ENCODE measurements at regions not wholly inside any gene's neighbourhood (a gene's known extent, or its start where the extent isn't known, plus 50 kb on each side); places are given as distances from the start of the nearest gene placed in this dataset.

DNA sequence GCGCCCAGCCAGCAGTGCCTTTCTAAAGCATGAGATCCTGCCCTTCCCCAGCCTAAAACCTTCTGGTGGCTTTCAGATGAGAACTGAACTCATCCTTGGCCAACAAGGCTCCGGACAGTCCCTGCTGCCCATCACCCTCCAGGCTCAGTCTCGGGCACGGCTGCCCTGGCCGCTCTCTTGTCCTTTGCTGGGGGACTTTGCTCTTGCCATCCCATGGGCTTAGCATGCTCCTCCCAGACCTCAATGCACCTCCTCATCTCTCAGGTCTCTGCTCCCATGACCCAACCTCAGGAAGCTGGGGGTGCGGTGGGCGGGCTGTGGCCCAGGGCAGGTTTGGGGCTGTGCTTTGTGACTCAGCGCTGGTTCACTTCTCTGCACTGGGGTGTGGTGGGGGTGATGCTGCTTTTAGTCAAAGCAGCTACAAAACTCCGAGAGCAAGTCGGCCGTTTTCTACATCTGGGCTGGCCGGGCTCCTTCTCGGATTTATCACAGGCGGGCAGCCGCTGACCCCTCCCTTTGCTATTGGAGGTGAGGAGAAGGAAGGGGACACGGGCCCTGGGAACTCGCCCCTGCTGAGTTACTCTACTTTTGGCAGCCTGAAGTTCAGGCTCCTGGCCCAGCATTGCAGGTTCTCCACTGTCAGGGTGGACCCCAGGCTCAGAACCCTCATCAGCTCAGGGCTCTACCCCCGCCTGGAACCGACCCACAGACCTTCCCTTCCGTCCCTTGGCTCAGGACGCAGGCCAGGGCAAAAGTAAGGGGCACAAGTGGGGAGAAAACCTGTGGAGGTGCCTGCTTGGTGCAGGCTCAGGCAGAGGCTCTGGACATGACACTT lies 90.6 kb upstream of the TAF1B start:
- no peak for DNase-seq (ENCODE audit: low read depth)
- TF ChIP-seq, protein P1, sequence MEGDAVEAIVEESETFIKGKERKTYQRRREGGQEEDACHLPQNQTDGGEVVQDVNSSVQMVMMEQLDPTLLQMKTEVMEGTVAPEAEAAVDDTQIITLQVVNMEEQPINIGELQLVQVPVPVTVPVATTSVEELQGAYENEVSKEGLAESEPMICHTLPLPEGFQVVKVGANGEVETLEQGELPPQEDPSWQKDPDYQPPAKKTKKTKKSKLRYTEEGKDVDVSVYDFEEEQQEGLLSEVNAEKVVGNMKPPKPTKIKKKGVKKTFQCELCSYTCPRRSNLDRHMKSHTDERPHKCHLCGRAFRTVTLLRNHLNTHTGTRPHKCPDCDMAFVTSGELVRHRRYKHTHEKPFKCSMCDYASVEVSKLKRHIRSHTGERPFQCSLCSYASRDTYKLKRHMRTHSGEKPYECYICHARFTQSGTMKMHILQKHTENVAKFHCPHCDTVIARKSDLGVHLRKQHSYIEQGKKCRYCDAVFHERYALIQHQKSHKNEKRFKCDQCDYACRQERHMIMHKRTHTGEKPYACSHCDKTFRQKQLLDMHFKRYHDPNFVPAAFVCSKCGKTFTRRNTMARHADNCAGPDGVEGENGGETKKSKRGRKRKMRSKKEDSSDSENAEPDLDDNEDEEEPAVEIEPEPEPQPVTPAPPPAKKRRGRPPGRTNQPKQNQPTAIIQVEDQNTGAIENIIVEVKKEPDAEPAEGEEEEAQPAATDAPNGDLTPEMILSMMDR (conservative IDR thresholded peaks at IDR 0.05; ENCODE audit: low read depth, low read length) = no peak
- no peak overlapping the region for H3K4me3 ChIP-seq (ENCODE audit: low read length)

DNA sequence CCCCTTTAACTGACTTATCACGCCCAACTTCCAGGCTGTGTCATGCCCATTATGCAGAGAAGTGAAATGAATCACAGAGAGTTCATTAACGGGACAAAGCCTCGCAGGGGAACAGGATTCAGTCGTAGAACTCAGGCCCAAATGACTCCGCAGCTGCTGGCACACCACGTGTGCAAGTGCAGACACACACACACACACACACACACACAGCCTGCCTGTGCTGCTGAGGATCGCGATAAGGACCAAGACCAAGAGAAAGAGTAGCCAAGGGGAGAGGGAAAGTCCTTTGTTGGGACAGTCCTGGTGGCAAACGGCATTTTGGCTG lies 90.0 kb upstream of the TAF1B start:
- H3K4me3 ChIP-seq (ENCODE audit: low read length) = no peak overlapping the region
- DNase-seq (ENCODE audit: low read depth) = peak; percentile 68
- TF ChIP-seq, protein P1 (conservative IDR thresholded peaks at IDR 0.05; ENCODE audit: low read depth, low read length) = no peak

DNA sequence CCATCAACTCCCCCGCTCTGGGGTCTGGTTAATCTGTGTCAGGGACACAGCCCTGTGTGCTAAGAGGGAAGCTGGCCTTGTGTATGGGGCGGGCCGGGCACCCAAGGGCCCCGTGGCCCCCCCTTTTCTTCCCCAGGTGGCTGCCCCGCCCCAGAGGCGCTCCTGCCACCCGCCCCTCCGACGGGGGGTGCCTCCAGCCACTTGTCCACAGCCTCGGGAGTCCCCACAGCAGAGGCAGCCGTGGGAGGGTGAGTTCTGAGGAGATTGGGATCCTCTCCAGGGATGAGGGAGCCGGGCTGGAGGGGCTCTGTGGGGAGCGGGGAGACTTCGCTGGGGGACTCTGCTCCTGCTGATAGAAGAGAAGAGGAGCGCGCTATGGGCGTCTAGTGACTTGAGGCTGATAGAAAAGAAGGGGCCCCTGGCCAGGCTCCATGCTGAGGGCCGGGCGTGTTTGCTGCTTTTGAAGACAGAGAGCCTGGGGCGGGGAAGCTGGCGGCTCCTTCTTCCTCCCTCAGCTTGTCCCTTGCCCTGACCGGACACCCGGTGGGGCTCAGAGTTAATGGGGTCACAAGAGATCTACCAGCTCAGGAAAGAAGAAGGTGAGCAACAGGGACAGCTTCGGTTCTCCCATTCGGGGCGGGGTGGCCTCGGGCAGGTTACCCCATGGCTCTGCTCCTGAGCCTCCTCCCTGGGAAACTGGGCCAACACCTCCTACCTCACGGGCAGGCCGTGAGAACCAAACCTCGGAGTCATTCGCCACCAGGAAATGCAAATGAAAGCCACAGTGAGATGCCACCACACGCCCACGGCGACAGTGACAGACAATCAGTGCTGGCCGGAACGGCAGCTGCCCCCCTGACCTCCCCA lies 89.4 kb upstream of the TAF1B start:
- DNase-seq (ENCODE audit: low read depth) = no peak
- no peak overlapping the region for H3K4me3 ChIP-seq (ENCODE audit: low read length)
- TF ChIP-seq, protein P1 (conservative IDR thresholded peaks at IDR 0.05; ENCODE audit: low read depth, low read length) = no peak

- DNase-seq (ENCODE audit: low read depth) = no peak
- TF ChIP-seq, protein P1 (conservative IDR thresholded peaks at IDR 0.05; ENCODE audit: low read depth, low read length) = no peak
- H3K4me3 ChIP-seq (ENCODE audit: low read length) = no peak overlapping the region
These were observed 88.8 kb upstream of the TAF1B start for GRCh38 chr2:9754532-9754887.

- no peak for DNase-seq (ENCODE audit: low read depth)
- no peak overlapping the region for H3K4me3 ChIP-seq (ENCODE audit: low read length)
- TF ChIP-seq, protein P1 (conservative IDR thresholded peaks at IDR 0.05; ENCODE audit: low read depth, low read length) = no peak
These were observed 88.3 kb upstream of the TAF1B start for GRCh38 chr2:9755008-9755407.

DNA sequence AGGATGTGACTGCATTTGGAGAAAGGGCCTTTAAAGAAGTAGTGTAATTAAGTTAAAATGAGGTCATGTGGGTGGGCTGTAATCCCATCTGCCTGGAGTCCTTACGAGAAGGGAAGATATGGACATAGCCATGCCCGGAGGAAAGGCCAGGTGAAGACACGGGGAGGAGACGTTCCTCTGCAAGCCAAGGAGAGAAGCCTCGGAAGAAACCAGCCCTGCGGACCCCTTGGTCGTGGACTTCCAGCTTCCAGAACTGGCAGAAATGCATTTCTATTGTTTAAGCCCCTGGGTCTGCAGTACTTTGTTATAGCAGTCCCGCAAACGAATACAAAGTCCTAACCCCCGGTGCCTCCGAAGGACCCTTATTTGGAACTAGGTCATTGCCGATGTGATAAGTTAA lies 87.6 kb upstream of the TAF1B start:
- TF ChIP-seq, protein P1 (conservative IDR thresholded peaks at IDR 0.05; ENCODE audit: low read depth, low read length) = no peak
- no peak overlapping the region for H3K4me3 ChIP-seq (ENCODE audit: low read length)
- DNase-seq (ENCODE audit: low read depth) = no peak
